SU-DHL-6 (cell line): ENCODE measurements at regions not wholly inside any gene's neighbourhood (a gene's known extent, or its start where the extent isn't known, plus 50 kb on each side); places are given as distances from the start of the nearest gene placed in this dataset.

ENCODE experiments used
- EZH2phosphoT487 ChIP-seq: fragments of 200-600 bp; sonication (generic), shearing (Covaris generic); conservative IDR thresholded peaks from 2 replicates; pipeline ENCODE4 v1.6.1; 2018; ENCODE audit warnings: mild to moderate bottlenecking, antibody characterized with exemption, low read length, moderate library complexity, mixed read lengths
- TF ChIP-seq, protein P1 (sequence below): fragments of 200-600 bp; sonication (generic); IDR thresholded peaks from one replicate; pipeline ENCODE4 v1.5.1; 2017; ENCODE audit warnings: antibody characterized with exemption, mild to moderate bottlenecking, low read length, moderate library complexity; ENCODE audit not compliant: insufficient read depth, poor library complexity, severe bottlenecking

DNA sequence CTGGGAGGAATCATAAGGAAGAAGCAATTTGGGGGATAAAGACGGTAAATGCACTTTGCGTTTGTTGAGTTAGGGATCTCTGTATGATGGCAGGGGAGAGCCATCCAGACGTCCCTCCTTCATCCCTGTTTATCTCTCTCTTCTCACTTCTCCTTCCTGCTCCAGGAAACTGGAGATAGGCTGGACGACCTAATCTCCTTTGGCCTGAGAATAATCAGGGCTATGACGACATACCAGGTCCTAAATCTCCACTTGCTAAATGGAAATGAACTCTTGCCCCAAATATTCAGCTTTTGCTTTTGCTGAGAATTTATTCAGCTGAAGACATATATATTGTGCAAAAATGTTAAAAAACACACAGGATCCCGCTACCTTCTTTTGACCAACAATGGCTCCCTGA lies 182.9 kb upstream of the INHBA start:
- TF ChIP-seq, protein P1, sequence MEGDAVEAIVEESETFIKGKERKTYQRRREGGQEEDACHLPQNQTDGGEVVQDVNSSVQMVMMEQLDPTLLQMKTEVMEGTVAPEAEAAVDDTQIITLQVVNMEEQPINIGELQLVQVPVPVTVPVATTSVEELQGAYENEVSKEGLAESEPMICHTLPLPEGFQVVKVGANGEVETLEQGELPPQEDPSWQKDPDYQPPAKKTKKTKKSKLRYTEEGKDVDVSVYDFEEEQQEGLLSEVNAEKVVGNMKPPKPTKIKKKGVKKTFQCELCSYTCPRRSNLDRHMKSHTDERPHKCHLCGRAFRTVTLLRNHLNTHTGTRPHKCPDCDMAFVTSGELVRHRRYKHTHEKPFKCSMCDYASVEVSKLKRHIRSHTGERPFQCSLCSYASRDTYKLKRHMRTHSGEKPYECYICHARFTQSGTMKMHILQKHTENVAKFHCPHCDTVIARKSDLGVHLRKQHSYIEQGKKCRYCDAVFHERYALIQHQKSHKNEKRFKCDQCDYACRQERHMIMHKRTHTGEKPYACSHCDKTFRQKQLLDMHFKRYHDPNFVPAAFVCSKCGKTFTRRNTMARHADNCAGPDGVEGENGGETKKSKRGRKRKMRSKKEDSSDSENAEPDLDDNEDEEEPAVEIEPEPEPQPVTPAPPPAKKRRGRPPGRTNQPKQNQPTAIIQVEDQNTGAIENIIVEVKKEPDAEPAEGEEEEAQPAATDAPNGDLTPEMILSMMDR, result no peak
- no peak for TF ChIP-seq EZH2phosphoT487
